ENCODE measurements at regions not wholly inside any gene's neighbourhood (a gene's known extent, or its start where the extent isn't known, plus 50 kb on each side); places are given as distances from the start of the nearest gene placed in this dataset.

GRCh38 chr4:3851211-3851610, 85.0 kb downstream of the ADRA2C start:
- dilution Hi-C loops (cut with MboI; ENCODE audit: extremely low pct_ligation_motif_present, low sequenced_read_pairs): no loop called here
- Histone ChIP-seq H3K79me2 (ENCODE audit: control insufficient read depth, insufficient read depth, low read length) (no peaks in the 10 kb centered on the region), H3K4me1 (ENCODE audit: control insufficient read depth, extremely low read depth, insufficient read depth, low read length) (no peaks in the 10 kb centered on the region), H2AFZ (ENCODE audit: control insufficient read depth, low read length) (no peak overlapping the region), H3K36me3 (ENCODE audit: control insufficient read depth in 2 of 2, extremely low read depth in 1 of 2, insufficient read depth in 2 of 2, low read length in 2 of 2) (no peaks in the 10 kb centered on the region), H3K4me3 (ENCODE audit: control insufficient read depth in 2 of 3, extremely low read depth in 1 of 3, insufficient read depth in 2 of 3, low read depth in 1 of 3, low read length in 3 of 3) (no peak overlapping the region), H3K9ac (ENCODE audit: control insufficient read depth, extremely low read depth, insufficient read depth, low read length) (no peak overlapping the region), H4K20me1 (ENCODE audit: control insufficient read depth, extremely low read depth, insufficient read depth, low read length) (no peaks in the 10 kb centered on the region), H3K27me3 (ENCODE audit: control insufficient read depth, extremely low read depth, insufficient read depth, low read length) (peaks cover 9% of the 10 kb centered on the region), H3K27ac (ENCODE audit: control insufficient read depth, insufficient read depth, low read length) (no peak overlapping the region), H3K4me2 (ENCODE audit: control insufficient read depth, extremely low read depth, insufficient read depth, low read depth, low read length) (no peak overlapping the region), H3K9me1 (ENCODE audit: control insufficient read depth, extremely low read depth, insufficient read depth, low read length) (no peaks in the 10 kb centered on the region), H3K9me3 (ENCODE audit: control insufficient read depth, low read depth, low read length) (peaks cover 2% of the 10 kb centered on the region)
- TF ChIP-seq CTCF (optimal IDR thresholded peaks at IDR 0.05 in 1 of 3, IDR thresholded peaks at IDR 0.05 in 1 of 3, conservative IDR thresholded peaks at IDR 0.05 in 1 of 3; ENCODE audit: extremely low read depth in 1 of 3, insufficient read depth in 2 of 3, low read length in 3 of 3): no peak
- TF ChIP-seq EZH2 (IDR thresholded peaks at IDR 0.05; ENCODE audit: low read length): no peak
- FAIRE-seq: no peak
- DNase-seq (ENCODE audit: low read depth, low spot score): no peak

GRCh38 chr4:3851881-3852280, 85.7 kb downstream of the ADRA2C start:
- no peak overlapping the region for H3K4me3 ChIP-seq (ENCODE audit: control insufficient read depth in 2 of 3, extremely low read depth in 1 of 3, insufficient read depth in 2 of 3, low read depth in 1 of 3, low read length in 3 of 3)
- no peaks in the 10 kb centered on the region for H3K4me1 ChIP-seq (ENCODE audit: control insufficient read depth, extremely low read depth, insufficient read depth, low read length)
- DNase-seq (ENCODE audit: low read depth, low spot score) (no peak), FAIRE-seq (no peak)
- no peaks in the 10 kb centered on the region for H3K36me3 ChIP-seq (ENCODE audit: control insufficient read depth in 2 of 2, extremely low read depth in 1 of 2, insufficient read depth in 2 of 2, low read length in 2 of 2)
- no peaks in the 10 kb centered on the region for H3K79me2 ChIP-seq (ENCODE audit: control insufficient read depth, insufficient read depth, low read length)
- no peaks in the 10 kb centered on the region for H4K20me1 ChIP-seq (ENCODE audit: control insufficient read depth, extremely low read depth, insufficient read depth, low read length)
- no peak overlapping the region for H3K4me2 ChIP-seq (ENCODE audit: control insufficient read depth, extremely low read depth, insufficient read depth, low read depth, low read length)
- H3K9me1 ChIP-seq (ENCODE audit: control insufficient read depth, extremely low read depth, insufficient read depth, low read length): no peaks in the 10 kb centered on the region
- dilution Hi-C loops (cut with MboI; ENCODE audit: extremely low pct_ligation_motif_present, low sequenced_read_pairs): no loop called here
- peaks cover 9% of the 10 kb centered on the region for H3K27me3 ChIP-seq (ENCODE audit: control insufficient read depth, extremely low read depth, insufficient read depth, low read length)
- H3K9ac ChIP-seq (ENCODE audit: control insufficient read depth, extremely low read depth, insufficient read depth, low read length): no peak overlapping the region
- H3K9me3 ChIP-seq (ENCODE audit: control insufficient read depth, low read depth, low read length): peaks cover 2% of the 10 kb centered on the region
- TF ChIP-seq EZH2 (IDR thresholded peaks at IDR 0.05; ENCODE audit: low read length) (no peak), CTCF (optimal IDR thresholded peaks at IDR 0.05 in 1 of 3, IDR thresholded peaks at IDR 0.05 in 1 of 3, conservative IDR thresholded peaks at IDR 0.05 in 1 of 3; ENCODE audit: extremely low read depth in 1 of 3, insufficient read depth in 2 of 3, low read length in 3 of 3) (no peak)
- no peak overlapping the region for H2AFZ ChIP-seq (ENCODE audit: control insufficient read depth, low read length)
- no peak overlapping the region for H3K27ac ChIP-seq (ENCODE audit: control insufficient read depth, insufficient read depth, low read length)
